Gastrocnemius medialis (tissue), 4 donors: ENCODE measurements at regions not wholly inside any gene's neighbourhood (a gene's known extent, or its start where the extent isn't known, plus 50 kb on each side); places are given as distances from the start of the nearest gene placed in this dataset.

Experiments
- CTCF ChIP-seq, 5 experiments: fragments of 450-650 bp in 3 of 5; fragments of 200-600 bp in 2 of 5; sonication (generic) in 2 of 5; IDR thresholded peaks in 4 of 5; conservative IDR thresholded peaks in 1 of 5; 1 replicate in 4 of 5; 2 replicates in 1 of 5; pipeline ENCODE4 v1.5.1; 2016 to 2019; ENCODE audit warnings: antibody characterized with exemption in 5 of 5, mild to moderate bottlenecking in 3 of 5, moderate library complexity in 3 of 5
- POLR2A ChIP-seq, 2 donors: fragments of 450-650 bp; IDR thresholded peaks; one replicate each; pipeline ENCODE4 v1.6.1; 2017; ENCODE audit warnings: antibody characterized with exemption in 2 of 2, mild to moderate bottlenecking in 2 of 2, moderate library complexity in 2 of 2

DNA sequence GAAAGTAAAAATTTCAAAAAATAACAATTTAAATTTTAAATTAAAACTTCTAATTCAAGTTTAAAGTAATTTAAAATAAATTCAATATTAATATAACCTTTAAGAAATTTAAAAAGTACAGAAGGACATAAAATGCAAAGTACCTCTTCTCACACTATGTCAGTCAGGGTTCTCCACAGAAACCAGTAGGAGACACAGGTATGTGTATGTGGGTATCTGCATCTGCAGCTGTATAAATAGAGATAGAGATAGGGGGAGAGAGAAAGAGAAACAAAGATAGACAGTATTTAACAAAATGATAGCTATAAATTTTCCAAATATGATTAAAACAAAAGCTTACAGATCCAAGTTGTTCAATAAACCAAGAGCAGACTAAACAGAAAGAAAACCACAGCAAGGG lies 190.8 kb downstream of the ERMARD start:
- no peak for TF ChIP-seq POLR2A (IDR thresholded peaks at IDR 0.05)
- no peak for TF ChIP-seq CTCF (IDR thresholded peaks at IDR 0.05 in 4 of 5, conservative IDR thresholded peaks at IDR 0.05 in 1 of 5)
